Large intestine (tissue), 3 donors: ENCODE measurements at regions not wholly inside any gene's neighbourhood (a gene's known extent, or its start where the extent isn't known, plus 50 kb on each side); places are given as distances from the start of the nearest gene placed in this dataset.

Experiments
- DNase-seq, 2 donors: peaks; one replicate each; pipeline versions ENCODE4 v3.0.0 to v3.0.0-alpha.2; 2013
- H3K27ac ChIP-seq: one replicate; pipeline ENCODE4 v1.5.1; 2013; ENCODE audit warnings: low read length
- H3K27me3 ChIP-seq: 2 replicates; pipeline ENCODE4 v1.6.1; 2013; ENCODE audit warnings: low read length; ENCODE audit not compliant: control insufficient read depth, insufficient read depth
- H3K36me3 ChIP-seq: 2 replicates; pipeline ENCODE4 v1.6.1; 2013; ENCODE audit warnings: low read length; ENCODE audit not compliant: control insufficient read depth, insufficient read depth
- H3K4me1 ChIP-seq: one replicate; pipeline ENCODE4 v1.6.1; 2013; ENCODE audit warnings: low read length; ENCODE audit not compliant: control insufficient read depth, insufficient read depth
- H3K4me3 ChIP-seq: one replicate; pipeline ENCODE4 v1.5.1; 2013; ENCODE audit warnings: low read length
- H3K9me3 ChIP-seq: one replicate; pipeline ENCODE4 v1.6.1; 2013; ENCODE audit warnings: mild to moderate bottlenecking, low read depth, low read length, moderate library complexity; ENCODE audit not compliant: control insufficient read depth
- WGBS: methylation state at CpG from one replicate; pipeline ENCODE4 v1.1.5; 2013; ENCODE audit warnings: low lambda C conversion rate; ENCODE audit not compliant: insufficient coverage; 5-methylcytosine and 5-hydroxymethylcytosine counted together

DNA sequence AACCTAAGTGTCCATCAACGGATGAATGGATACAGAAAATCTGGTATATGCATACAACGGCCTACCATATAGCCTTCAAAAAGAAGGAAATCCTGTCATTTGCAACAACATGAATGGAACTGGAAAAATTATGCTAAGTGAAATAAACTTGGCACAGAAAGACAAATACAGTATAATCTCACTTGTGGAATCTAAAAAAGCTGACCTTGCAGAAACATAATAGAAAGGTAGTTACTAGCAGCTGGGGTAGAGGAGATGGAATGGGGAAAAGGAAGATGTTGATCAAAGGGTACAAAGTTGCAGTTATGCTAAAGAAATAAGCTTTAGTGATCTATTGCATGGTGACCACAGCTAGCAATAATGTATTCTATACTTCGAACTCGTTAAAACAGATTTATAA is 444.1 kb downstream of the OCA2 start:
- WGBS: no CpG with 5 or more reads among the region's 4 CpGs
- no peak overlapping the region for H3K4me3 ChIP-seq
- no peaks in the 10 kb centered on the region for H3K36me3 ChIP-seq
- H3K27me3 ChIP-seq: no peaks in the 10 kb centered on the region
- no peaks in the 10 kb centered on the region for H3K4me1 ChIP-seq
- H3K27ac ChIP-seq: no peak overlapping the region
- no peak for DNase-seq
- H3K9me3 ChIP-seq: peaks cover 6% of the 10 kb centered on the region

DNA sequence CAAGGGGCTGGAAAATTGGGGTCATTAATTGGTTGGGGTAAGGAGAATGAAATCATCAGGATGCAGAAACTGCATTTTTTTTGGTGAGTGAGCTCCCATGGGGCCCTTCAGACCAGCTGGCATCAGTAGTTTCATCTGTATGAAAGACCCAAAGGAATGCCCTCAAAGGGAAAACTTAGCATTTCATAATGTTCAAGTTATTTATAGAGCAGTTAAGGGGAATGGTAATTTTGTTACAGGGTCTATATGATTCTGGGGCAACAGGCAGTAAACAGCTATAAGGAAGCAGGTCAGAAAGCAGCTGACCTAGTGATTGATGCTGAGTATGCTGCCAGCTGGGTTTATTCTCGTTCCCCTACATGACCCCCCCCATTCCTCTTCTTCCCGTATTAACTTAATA is 448.9 kb downstream of the OCA2 start:
- Histone ChIP-seq H3K27ac (no peak overlapping the region), H3K4me1 (no peaks in the 10 kb centered on the region), H3K36me3 (no peaks in the 10 kb centered on the region), H3K9me3 (no peaks in the 10 kb centered on the region), H3K27me3 (no peaks in the 10 kb centered on the region), H3K4me3 (no peak overlapping the region)
- no CpG with 5 or more reads among the region's 2 CpGs for WGBS
- no peak for DNase-seq

DNA sequence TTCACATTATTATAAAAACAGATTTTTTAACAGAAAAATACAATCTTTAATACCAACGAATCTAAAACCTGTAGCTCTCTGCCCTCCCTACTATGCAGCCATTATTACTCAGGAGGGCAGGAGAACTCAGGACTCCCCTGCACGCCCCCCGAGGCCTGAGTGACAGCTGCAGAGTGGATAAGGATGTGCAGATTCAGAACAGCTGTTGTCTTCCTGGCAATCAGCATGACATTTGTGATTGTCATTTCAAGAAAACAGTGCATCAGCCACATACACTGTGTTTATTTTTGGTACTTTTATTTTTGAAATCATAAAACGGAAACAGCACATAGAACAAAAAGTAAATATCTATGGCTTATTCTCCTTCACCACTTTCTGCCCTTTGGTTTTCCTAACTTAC is 450.8 kb downstream of the OCA2 start:
- Histone ChIP-seq H3K4me3 (no peak overlapping the region), H3K27ac (no peak overlapping the region), H3K36me3 (no peaks in the 10 kb centered on the region), H3K4me1 (no peaks in the 10 kb centered on the region), H3K27me3 (no peaks in the 10 kb centered on the region), H3K9me3 (no peaks in the 10 kb centered on the region)
- DNase-seq: no peak
- WGBS: 71% methylated on average over 1 of the region's 4 CpGs

DNA sequence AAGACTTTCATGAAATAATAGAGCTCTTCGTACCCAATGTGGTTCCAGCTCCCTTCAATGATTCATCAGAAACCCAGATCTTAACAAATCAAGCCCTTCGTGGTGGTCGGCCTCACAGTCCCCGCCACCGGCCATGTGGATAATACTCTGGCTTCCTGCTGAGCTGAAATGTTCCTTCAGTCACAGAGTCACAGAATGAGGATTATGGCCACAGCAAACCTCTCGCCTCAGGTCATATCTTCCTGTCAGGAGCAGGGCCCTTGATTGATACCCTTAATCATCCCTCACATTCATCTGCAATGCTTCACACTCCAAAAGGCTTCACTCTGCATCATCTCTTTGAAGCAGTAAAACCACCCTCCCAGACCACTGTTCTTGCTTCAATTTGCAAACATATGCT is 452.6 kb downstream of the OCA2 start:
- no peak for DNase-seq
- no peaks in the 10 kb centered on the region for H3K36me3 ChIP-seq
- WGBS: no CpG with 5 or more reads among the region's 6 CpGs
- H3K27me3 ChIP-seq: no peaks in the 10 kb centered on the region
- no peak overlapping the region for H3K4me3 ChIP-seq
- H3K27ac ChIP-seq: no peak overlapping the region
- H3K9me3 ChIP-seq: no peaks in the 10 kb centered on the region
- no peaks in the 10 kb centered on the region for H3K4me1 ChIP-seq

DNA sequence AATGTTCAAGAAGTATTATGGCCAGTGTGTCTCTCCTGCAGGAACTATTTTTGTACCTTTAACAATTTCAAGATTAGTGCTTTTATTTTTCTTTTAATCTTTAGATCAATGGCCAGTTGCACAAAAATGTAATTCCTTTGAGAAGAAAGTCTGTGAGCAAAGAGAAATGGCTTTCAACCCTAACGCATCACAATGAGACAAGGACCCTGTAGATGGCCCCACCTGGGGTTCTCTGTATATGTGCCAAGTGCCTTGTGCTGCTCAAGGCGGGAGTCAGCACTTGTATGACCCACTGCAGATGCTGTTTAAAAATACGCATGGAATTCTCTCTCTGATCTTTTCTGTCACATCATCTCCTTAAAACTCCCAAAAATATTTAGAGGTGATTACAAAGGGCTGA is 453.4 kb downstream of the OCA2 start:
- Histone ChIP-seq H3K4me3 (no peak overlapping the region), H3K27me3 (no peaks in the 10 kb centered on the region), H3K4me1 (no peaks in the 10 kb centered on the region), H3K36me3 (no peaks in the 10 kb centered on the region), H3K27ac (no peak overlapping the region), H3K9me3 (no peaks in the 10 kb centered on the region)
- no CpG with 5 or more reads among the region's 3 CpGs for WGBS
- DNase-seq: no peak

DNA sequence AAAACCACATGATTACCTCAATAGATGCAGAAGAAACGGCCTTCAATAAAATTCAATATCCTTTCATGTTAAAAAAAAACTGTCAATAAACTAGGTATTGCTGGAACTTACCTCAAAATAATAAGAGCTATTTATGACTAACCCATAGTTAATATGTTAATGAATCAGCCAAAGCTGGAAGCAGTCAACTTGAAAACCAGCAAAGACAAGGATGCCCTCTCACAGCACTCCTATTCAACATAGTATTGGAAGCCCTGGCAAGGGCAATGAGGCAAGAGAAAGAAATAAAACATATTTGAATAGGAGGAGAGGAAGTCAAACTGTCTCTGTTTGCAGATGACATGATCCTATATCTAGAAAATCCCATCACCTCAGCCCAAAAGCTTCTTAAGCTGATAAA is 456.1 kb downstream of the OCA2 start:
- Histone ChIP-seq H3K4me3 (no peak overlapping the region), H3K27ac (no peak overlapping the region), H3K36me3 (no peaks in the 10 kb centered on the region), H3K9me3 (no peaks in the 10 kb centered on the region), H3K27me3 (no peaks in the 10 kb centered on the region), H3K4me1 (no peaks in the 10 kb centered on the region)
- no peak for DNase-seq
- WGBS: no CpG with 5 or more reads among the region's 1 CpG

DNA sequence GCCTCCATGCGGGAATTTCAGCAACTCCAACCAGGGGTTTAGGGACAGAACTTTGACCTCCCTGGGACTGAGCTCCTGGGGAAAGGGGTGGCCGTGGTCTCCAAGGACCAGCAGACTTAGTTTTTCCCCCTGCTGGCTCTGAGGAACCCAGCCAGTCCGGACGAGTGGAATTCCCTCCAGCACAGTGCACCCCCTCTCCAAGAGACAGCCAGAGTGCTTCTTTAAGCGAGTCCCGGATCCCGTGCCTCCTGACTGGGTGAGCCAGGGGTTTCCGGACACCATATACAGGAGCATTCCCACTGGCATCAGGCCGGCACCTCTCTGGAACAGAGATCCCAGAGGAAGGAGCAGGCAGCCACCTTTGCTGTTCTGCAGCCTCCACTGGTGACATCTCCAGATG is 459.5 kb downstream of the OCA2 start:
- Histone ChIP-seq H3K27me3 (no peaks in the 10 kb centered on the region), H3K27ac (no peak overlapping the region), H3K4me1 (no peaks in the 10 kb centered on the region), H3K9me3 (no peaks in the 10 kb centered on the region), H3K36me3 (no peaks in the 10 kb centered on the region), H3K4me3 (no peak overlapping the region)
- no peak for DNase-seq
- no CpG with 5 or more reads among the region's 9 CpGs for WGBS

DNA sequence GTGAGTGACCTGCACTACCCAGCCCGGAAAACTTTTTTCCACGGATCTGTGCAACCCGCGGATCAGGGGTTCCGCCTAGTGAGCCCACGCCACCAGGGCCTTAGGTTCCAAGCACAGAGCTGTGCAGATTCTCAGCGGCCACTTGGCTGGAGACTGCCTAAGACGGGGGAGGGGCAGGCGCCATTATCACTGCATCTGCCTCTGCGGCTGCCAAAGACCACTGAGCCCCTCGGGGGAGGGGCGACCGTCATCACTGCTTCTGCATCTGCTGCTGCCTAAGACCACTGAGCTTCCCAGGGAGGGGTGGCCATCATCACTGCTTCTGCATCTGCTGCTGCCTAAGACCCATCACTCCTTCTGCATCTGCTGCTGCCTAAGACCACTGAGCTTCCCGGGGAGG is 460.2 kb downstream of the OCA2 start:
- Histone ChIP-seq H3K9me3 (no peaks in the 10 kb centered on the region), H3K4me1 (no peaks in the 10 kb centered on the region), H3K36me3 (no peaks in the 10 kb centered on the region), H3K27me3 (no peaks in the 10 kb centered on the region), H3K4me3 (no peak overlapping the region), H3K27ac (no peak overlapping the region)
- no CpG with 5 or more reads among the region's 14 CpGs for WGBS
- DNase-seq: no peak

DNA sequence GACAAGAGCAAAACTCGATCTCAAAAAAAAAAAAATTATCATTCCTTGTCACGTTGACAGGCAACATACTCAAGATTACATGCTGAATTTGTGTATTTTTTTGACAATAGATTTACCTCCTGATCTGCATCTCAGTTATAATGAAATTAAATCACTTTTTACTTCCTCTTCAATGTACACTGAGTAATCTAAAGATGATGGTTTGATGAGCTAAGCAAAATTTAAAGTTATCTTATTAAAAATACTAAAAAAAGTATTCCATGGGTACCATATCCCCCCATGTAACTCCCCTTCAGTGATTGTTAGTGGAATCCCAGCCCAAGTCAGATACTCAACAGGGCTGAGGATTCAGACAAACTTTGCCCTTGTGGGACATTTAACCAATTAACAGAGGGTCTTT is 463.2 kb downstream of the OCA2 start:
- H3K36me3 ChIP-seq: no peaks in the 10 kb centered on the region
- WGBS: no CpG with 5 or more reads among the region's 2 CpGs
- DNase-seq: no peak

DNA sequence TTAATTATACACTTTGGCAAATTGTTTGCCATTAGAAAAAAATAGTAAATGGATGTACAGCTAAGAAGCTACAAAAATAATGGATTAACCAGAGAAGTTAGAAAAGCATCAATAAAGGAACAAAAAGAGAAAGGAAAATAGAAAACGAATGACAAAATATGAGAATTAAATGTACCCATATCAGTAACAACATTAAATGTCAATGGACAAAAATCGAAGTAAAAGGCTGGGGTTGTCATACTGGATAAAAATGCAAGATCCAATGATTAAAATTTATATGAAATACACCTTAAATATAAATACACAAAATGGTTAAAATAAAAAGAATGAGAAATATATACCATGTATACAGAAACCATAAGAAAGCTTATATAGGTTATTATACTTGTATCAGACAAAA is 470.6 kb downstream of the OCA2 start:
- Histone ChIP-seq H3K4me1 (no peaks in the 10 kb centered on the region), H3K27me3 (no peaks in the 10 kb centered on the region), H3K27ac (no peak overlapping the region), H3K9me3 (peaks cover 9% of the 10 kb centered on the region), H3K36me3 (no peaks in the 10 kb centered on the region), H3K4me3 (no peak overlapping the region)
- 97% methylated on average over 2 of the region's 2 CpGs for WGBS
- DNase-seq: no peak

More for the DNA sequence above, 463.2 kb downstream of the OCA2 start:
- Histone ChIP-seq H3K27ac (no peak overlapping the region), H3K4me3 (no peak overlapping the region), H3K27me3 (no peaks in the 10 kb centered on the region), H3K4me1 (no peaks in the 10 kb centered on the region), H3K9me3 (peaks cover 3% of the 10 kb centered on the region)

DNA sequence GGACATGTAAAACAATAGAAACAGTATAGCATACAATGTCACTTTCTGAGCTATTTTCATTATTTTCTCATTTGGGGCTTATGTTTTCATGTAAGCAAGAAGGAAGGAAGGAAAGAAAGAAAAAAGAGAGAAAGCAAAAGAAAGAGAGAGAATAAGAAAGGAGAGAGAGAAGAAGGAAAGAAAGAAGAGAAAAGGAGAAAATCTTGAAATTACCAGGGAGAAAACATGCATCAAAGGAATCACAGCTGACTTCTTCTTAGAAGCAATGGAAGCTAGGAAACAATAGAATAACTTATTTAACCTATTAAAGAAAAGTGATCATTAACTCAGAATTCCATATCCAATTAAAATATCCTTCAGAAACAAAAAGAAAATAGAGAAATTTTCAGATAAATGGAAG is 471.5 kb downstream of the OCA2 start:
- no peak overlapping the region for H3K4me3 ChIP-seq

More for the DNA sequence above, 471.5 kb downstream of the OCA2 start:
- H3K27me3 ChIP-seq: no peaks in the 10 kb centered on the region
- H3K27ac ChIP-seq: no peak overlapping the region
- peaks cover 9% of the 10 kb centered on the region for H3K9me3 ChIP-seq
- DNase-seq: no peak
- no peaks in the 10 kb centered on the region for H3K4me1 ChIP-seq
- H3K36me3 ChIP-seq: no peaks in the 10 kb centered on the region
